Spleen (tissue), 11 donors: ENCODE measurements at regions not wholly inside any gene's neighbourhood (a gene's known extent, or its start where the extent isn't known, plus 50 kb on each side); places are given as distances from the start of the nearest gene placed in this dataset.

Source experiments
- DNase-seq: peaks from one replicate; pipeline ENCODE4 v3.0.0-alpha.2; 2020
- H3K27ac ChIP-seq, 8 donors: fragments of 200-600 bp; sonication (generic) in 7 of 8; 1 replicate in 4 of 8; 2 replicates in 4 of 8; pipeline versions ENCODE4 v1.5.0 to v1.8.0; 2016 to 2021; ENCODE audit warnings: inconsistent platforms in 4 of 8, mild to moderate bottlenecking in 4 of 8, moderate library complexity in 1 of 8
- H3K27me3 ChIP-seq, 7 donors: fragments of 200-600 bp; sonication (generic) in 6 of 7; replicated peaks in 1 of 7; 1 replicate in 4 of 7; 2 replicates in 3 of 7; pipeline versions ENCODE4 v1.5.0 to v1.8.0; 2016 to 2021; ENCODE audit warnings: inconsistent platforms in 3 of 7, mild to moderate bottlenecking in 1 of 7
- H3K36me3 ChIP-seq, 6 donors: fragments of 200-600 bp; sonication (generic) in 5 of 6; 1 replicate in 4 of 6; 2 replicates in 2 of 6; pipeline versions ENCODE4 v1.5.0 to v1.8.0; 2016 to 2021; ENCODE audit warnings: inconsistent platforms in 2 of 6
- H3K4me1 ChIP-seq, 6 donors: fragments of 200-600 bp; sonication (generic) in 5 of 6; 1 replicate in 3 of 6; 2 replicates in 3 of 6; pipeline versions ENCODE4 v1.5.0 to v1.8.0; 2016 to 2021; ENCODE audit warnings: inconsistent platforms in 3 of 6
- H3K4me3 ChIP-seq, 8 donors: fragments of 200-600 bp; sonication (generic) in 7 of 8; 1 replicate in 4 of 8; 2 replicates in 4 of 8; pipeline versions ENCODE4 v1.5.0 to v1.8.0; 2016 to 2021; ENCODE audit warnings: inconsistent platforms in 4 of 8, mild to moderate bottlenecking in 4 of 8, moderate library complexity in 2 of 8
- H3K9me3 ChIP-seq, 8 donors: fragments of 200-600 bp; sonication (generic) in 7 of 8; 1 replicate in 4 of 8; 2 replicates in 4 of 8; pipeline versions ENCODE4 v1.5.0 to v1.8.0; 2016 to 2021; ENCODE audit warnings: inconsistent platforms in 4 of 8
- POLR2A ChIP-seq, 3 donors: fragments of 450-650 bp; IDR thresholded peaks; one replicate each; pipeline ENCODE4 v1.5.1; 2017; ENCODE audit warnings: antibody characterized with exemption in 3 of 3, mild to moderate bottlenecking in 1 of 3
- POLR2AphosphoS5 ChIP-seq, 3 donors: sonication (generic); formaldehyde crosslinking; IDR thresholded peaks; one replicate each; pipeline ENCODE4 v1.5.1; 2017; ENCODE audit warnings: antibody characterized with exemption in 3 of 3
- WGBS, 5 donors: extraction: QIAGEN DNeasy Blood & Tissue Kit in 3 of 5; methylation state at CpG; one replicate each; pipeline versions ENCODE4 v1.1.5 to v1.1.7; 2013 to 2018; 5-methylcytosine and 5-hydroxymethylcytosine counted together
- intact Hi-C: fragments of 100-400 bp; cut with DNase I; formaldehyde crosslinking; loops from one replicate; pipeline ENCODE4 v1.15.0; 2023; ENCODE audit warnings: low total_unique reads
- TF ChIP-seq, protein P1 (sequence below), 11 experiments: fragments of 200-600 bp in 7 of 11; fragments of 450-650 bp in 4 of 11; sonication (generic) in 4 of 11; IDR thresholded peaks in 8 of 11; conservative IDR thresholded peaks in 3 of 11; 1 replicate in 7 of 11; 2 replicates in 4 of 11; pipeline versions ENCODE4 v1.4.0 to v1.8.0; 2016 to 2021; ENCODE audit warnings: antibody characterized with exemption in 11 of 11, inconsistent platforms in 4 of 11, mild to moderate bottlenecking in 1 of 11
- donor health status: healthy with polysubstance abuse.
- donor health status: DM: no; HTN: no; CAD: no; lungs with moderate emphysema.
- donor health status: DM: no; HTN: no; CAD: no.
- donor health status: Bipolar disorder and iron deficiency.
- donor health status: healthy.
- donor health status: DM: no; HTN: no; CAD: no.
- donor health status: DM: yes; HTN: yes; CAD: no.

DNA sequence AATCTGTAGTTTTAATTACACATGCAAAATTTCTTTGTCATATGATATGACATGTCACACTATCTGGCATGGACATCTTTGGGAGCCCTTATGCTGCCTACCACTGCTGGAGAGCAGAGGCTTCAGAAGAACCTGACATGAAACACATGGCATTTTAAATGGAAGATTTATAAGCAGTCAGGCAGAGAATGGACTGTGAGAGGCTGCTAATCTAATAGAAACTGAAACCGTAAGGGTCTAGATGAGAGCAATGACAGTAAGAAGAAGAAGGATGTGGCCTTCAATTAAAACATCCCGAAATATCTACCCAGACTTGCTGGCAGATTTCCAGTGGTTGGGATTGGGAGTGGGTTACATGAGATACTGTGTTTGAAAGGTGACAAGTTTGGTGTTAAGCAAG lies 149.8 kb downstream of the MACIR start:
- Histone ChIP-seq H3K27ac (no peak overlapping the region), H3K9me3 (no peaks in the 10 kb centered on the region), H3K4me1 (no peaks in the 10 kb centered on the region), H3K27me3 (no peaks in the 10 kb centered on the region), H3K36me3 (no peaks in the 10 kb centered on the region), H3K4me3 (no peak overlapping the region)
- intact Hi-C loops, result no loop called here
- TF ChIP-seq, protein P1, sequence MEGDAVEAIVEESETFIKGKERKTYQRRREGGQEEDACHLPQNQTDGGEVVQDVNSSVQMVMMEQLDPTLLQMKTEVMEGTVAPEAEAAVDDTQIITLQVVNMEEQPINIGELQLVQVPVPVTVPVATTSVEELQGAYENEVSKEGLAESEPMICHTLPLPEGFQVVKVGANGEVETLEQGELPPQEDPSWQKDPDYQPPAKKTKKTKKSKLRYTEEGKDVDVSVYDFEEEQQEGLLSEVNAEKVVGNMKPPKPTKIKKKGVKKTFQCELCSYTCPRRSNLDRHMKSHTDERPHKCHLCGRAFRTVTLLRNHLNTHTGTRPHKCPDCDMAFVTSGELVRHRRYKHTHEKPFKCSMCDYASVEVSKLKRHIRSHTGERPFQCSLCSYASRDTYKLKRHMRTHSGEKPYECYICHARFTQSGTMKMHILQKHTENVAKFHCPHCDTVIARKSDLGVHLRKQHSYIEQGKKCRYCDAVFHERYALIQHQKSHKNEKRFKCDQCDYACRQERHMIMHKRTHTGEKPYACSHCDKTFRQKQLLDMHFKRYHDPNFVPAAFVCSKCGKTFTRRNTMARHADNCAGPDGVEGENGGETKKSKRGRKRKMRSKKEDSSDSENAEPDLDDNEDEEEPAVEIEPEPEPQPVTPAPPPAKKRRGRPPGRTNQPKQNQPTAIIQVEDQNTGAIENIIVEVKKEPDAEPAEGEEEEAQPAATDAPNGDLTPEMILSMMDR (IDR thresholded peaks at IDR 0.05 in 8 of 11, conservative IDR thresholded peaks at IDR 0.05 in 3 of 11), result no peak
- TF ChIP-seq POLR2A (IDR thresholded peaks at IDR 0.05) (no peak), POLR2AphosphoS5 (IDR thresholded peaks at IDR 0.05) (no peak)
- no peak for DNase-seq
- 64 to 77% (median 73%) methylated on average over 2 of the region's 2 CpGs for WGBS, 5 donors

- DNase-seq, result no peak
- intact Hi-C loops, result no loop called here
- Histone ChIP-seq H3K4me3 (no peak overlapping the region), H3K27me3 (no peaks in the 10 kb centered on the region), H3K36me3 (no peaks in the 10 kb centered on the region), H3K27ac (no peak overlapping the region), H3K4me1 (no peaks in the 10 kb centered on the region), H3K9me3 (no peaks in the 10 kb centered on the region)
- TF ChIP-seq POLR2AphosphoS5 (IDR thresholded peaks at IDR 0.05) (no peak), POLR2A (IDR thresholded peaks at IDR 0.05) (no peak)
- TF ChIP-seq, protein P1 (IDR thresholded peaks at IDR 0.05 in 8 of 11, conservative IDR thresholded peaks at IDR 0.05 in 3 of 11), result no peak
- WGBS, 5 donors, result 64 to 93% (median 86%) methylated on average over 2 of the region's 2 CpGs
Measured at GRCh38 chr5:103407402-103407801, 148.8 kb downstream of the MACIR start.

- Histone ChIP-seq H3K4me3 (no peak overlapping the region), H3K27me3 (no peaks in the 10 kb centered on the region), H3K36me3 (no peaks in the 10 kb centered on the region), H3K4me1 (no peaks in the 10 kb centered on the region), H3K9me3 (no peaks in the 10 kb centered on the region), H3K27ac (no peak overlapping the region)
- TF ChIP-seq POLR2AphosphoS5 (IDR thresholded peaks at IDR 0.05) (no peak), POLR2A (IDR thresholded peaks at IDR 0.05) (no peak)
- TF ChIP-seq, protein P1 (IDR thresholded peaks at IDR 0.05 in 8 of 11, conservative IDR thresholded peaks at IDR 0.05 in 3 of 11), result no peak
- 69 to 91% (median 80%) methylated on average over 1 of the region's 1 CpG for WGBS, 5 donors
- intact Hi-C loops, result no loop called here
- no peak for DNase-seq
Measured at GRCh38 chr5:103404483-103404882, 145.9 kb downstream of the MACIR start.

GRCh38 chr5:103402851-103403250 lies 144.3 kb downstream of the MACIR start:
- 58 to 85% (median 75%) methylated on average over 4 of the region's 4 CpGs for WGBS, 5 donors
- no peak overlapping the region for H3K27ac ChIP-seq
- no peak for DNase-seq
- H3K9me3 ChIP-seq, result no peaks in the 10 kb centered on the region
- peaks cover 0 to 5% (median 0%) of the 10 kb centered on the region in 7 donors for H3K27me3 ChIP-seq
- no peaks in the 10 kb centered on the region for H3K36me3 ChIP-seq
- TF ChIP-seq, protein P1 (IDR thresholded peaks at IDR 0.05 in 8 of 11, conservative IDR thresholded peaks at IDR 0.05 in 3 of 11), result no peak
- TF ChIP-seq POLR2A (IDR thresholded peaks at IDR 0.05) (no peak), POLR2AphosphoS5 (IDR thresholded peaks at IDR 0.05) (no peak)
- H3K4me3 ChIP-seq, result no peak overlapping the region
- intact Hi-C loops, result no loop called here
- no peaks in the 10 kb centered on the region for H3K4me1 ChIP-seq
